ENCODE measurements at regions not wholly inside any gene's neighbourhood (a gene's known extent, or its start where the extent isn't known, plus 50 kb on each side); places are given as distances from the start of the nearest gene placed in this dataset.

DNA sequence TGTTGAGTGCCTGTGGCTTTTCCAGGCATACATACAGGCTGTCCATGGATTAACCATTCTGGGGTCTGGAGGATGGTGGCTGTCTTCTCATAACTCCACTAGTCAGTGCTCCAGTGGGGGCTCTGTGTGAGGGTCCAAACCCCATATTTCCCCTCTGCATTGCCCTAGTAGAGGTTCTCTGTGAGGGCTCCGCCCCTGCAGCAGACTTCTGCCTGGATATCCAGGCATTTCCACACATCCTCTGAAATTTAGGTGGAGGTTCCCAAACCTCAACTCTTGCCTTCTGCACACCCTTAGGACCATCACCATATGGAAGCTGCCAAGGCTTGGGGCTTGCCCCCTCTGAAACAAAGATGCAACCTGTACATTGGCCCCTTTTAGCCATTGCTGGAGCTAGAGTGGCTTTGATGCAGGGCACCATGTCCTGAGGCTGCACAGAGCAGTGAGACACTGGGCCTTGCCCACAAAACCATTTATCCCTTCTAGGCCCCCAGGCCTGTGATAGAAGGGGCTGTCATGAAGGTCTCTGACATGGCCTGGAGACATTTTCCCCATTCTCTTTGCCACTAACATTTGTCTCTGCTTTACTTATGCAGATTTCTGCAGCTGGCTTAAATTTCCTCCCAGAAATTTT lies 400.1 kb upstream of the MDFIC2 start:
- no peak for TF ChIP-seq RARB (CRISPR knock-in tag; IDR thresholded peaks at IDR 0.05)
- TF ChIP-seq CSDC2 (CRISPR knock-in tag; IDR thresholded peaks at IDR 0.05), result no peak
- no peak for TF ChIP-seq ARNTL (CRISPR knock-in tag; IDR thresholded peaks at IDR 0.05; ENCODE audit: borderline replicate concordance, low read depth)
- TF ChIP-seq ZNF8 (CRISPR knock-in tag; IDR thresholded peaks at IDR 0.05), result no peak
- no peak for TF ChIP-seq ZFP30 (CRISPR knock-in tag; IDR thresholded peaks at IDR 0.05)
- TF ChIP-seq, protein P1, sequence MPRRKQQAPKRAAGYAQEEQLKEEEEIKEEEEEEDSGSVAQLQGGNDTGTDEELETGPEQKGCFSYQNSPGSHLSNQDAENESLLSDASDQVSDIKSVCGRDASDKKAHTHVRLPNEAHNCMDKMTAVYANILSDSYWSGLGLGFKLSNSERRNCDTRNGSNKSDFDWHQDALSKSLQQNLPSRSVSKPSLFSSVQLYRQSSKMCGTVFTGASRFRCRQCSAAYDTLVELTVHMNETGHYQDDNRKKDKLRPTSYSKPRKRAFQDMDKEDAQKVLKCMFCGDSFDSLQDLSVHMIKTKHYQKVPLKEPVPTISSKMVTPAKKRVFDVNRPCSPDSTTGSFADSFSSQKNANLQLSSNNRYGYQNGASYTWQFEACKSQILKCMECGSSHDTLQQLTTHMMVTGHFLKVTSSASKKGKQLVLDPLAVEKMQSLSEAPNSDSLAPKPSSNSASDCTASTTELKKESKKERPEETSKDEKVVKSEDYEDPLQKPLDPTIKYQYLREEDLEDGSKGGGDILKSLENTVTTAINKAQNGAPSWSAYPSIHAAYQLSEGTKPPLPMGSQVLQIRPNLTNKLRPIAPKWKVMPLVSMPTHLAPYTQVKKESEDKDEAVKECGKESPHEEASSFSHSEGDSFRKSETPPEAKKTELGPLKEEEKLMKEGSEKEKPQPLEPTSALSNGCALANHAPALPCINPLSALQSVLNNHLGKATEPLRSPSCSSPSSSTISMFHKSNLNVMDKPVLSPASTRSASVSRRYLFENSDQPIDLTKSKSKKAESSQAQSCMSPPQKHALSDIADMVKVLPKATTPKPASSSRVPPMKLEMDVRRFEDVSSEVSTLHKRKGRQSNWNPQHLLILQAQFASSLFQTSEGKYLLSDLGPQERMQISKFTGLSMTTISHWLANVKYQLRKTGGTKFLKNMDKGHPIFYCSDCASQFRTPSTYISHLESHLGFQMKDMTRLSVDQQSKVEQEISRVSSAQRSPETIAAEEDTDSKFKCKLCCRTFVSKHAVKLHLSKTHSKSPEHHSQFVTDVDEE (CRISPR knock-in tag; IDR thresholded peaks at IDR 0.05), result no peak
- TF ChIP-seq, protein P2, sequence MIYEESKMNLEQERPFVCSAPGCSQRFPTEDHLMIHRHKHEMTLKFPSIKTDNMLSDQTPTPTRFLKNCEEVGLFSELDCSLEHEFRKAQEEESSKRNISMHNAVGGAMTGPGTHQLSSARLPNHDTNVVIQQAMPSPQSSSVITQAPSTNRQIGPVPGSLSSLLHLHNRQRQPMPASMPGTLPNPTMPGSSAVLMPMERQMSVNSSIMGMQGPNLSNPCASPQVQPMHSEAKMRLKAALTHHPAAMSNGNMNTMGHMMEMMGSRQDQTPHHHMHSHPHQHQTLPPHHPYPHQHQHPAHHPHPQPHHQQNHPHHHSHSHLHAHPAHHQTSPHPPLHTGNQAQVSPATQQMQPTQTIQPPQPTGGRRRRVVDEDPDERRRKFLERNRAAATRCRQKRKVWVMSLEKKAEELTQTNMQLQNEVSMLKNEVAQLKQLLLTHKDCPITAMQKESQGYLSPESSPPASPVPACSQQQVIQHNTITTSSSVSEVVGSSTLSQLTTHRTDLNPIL (CRISPR knock-in tag; IDR thresholded peaks at IDR 0.05; ENCODE audit: low read depth), result no peak
- TF ChIP-seq PPARA (CRISPR knock-in tag; IDR thresholded peaks at IDR 0.05; ENCODE audit: borderline replicate concordance), result no peak
- TF ChIP-seq ESRRG (CRISPR knock-in tag; IDR thresholded peaks at IDR 0.05), result no peak
